Peyer's patch (tissue), 4 donors: ENCODE measurements at regions not wholly inside any gene's neighbourhood (a gene's known extent, or its start where the extent isn't known, plus 50 kb on each side); places are given as distances from the start of the nearest gene placed in this dataset.

Source experiments
- POLR2A ChIP-seq, 2 donors: fragments of 450-650 bp; IDR thresholded peaks; one replicate each; pipeline ENCODE4 v1.5.1; 2017; ENCODE audit warnings: antibody characterized with exemption in 2 of 2, mild to moderate bottlenecking in 2 of 2, moderate library complexity in 2 of 2
- TF ChIP-seq, protein P1 (sequence below), 6 experiments: fragments of 450-650 bp in 4 of 6; fragments of 200-600 bp in 2 of 6; sonication (generic) in 1 of 6; IDR thresholded peaks; one replicate each; pipeline ENCODE4 v1.5.1; 2017 to 2019; ENCODE audit warnings: antibody characterized with exemption in 6 of 6, mild to moderate bottlenecking in 3 of 6, moderate library complexity in 1 of 6

- TF ChIP-seq, protein P1, sequence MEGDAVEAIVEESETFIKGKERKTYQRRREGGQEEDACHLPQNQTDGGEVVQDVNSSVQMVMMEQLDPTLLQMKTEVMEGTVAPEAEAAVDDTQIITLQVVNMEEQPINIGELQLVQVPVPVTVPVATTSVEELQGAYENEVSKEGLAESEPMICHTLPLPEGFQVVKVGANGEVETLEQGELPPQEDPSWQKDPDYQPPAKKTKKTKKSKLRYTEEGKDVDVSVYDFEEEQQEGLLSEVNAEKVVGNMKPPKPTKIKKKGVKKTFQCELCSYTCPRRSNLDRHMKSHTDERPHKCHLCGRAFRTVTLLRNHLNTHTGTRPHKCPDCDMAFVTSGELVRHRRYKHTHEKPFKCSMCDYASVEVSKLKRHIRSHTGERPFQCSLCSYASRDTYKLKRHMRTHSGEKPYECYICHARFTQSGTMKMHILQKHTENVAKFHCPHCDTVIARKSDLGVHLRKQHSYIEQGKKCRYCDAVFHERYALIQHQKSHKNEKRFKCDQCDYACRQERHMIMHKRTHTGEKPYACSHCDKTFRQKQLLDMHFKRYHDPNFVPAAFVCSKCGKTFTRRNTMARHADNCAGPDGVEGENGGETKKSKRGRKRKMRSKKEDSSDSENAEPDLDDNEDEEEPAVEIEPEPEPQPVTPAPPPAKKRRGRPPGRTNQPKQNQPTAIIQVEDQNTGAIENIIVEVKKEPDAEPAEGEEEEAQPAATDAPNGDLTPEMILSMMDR (IDR thresholded peaks at IDR 0.05), result no peak
- no peak for TF ChIP-seq POLR2A (IDR thresholded peaks at IDR 0.05)
Measured at GRCh38 chr4:176868676-176869075, 76.0 kb upstream of the VEGFC start.
